Peyer's patch (tissue), 4 donors: ENCODE measurements at regions not wholly inside any gene's neighbourhood (a gene's known extent, or its start where the extent isn't known, plus 50 kb on each side); places are given as distances from the start of the nearest gene placed in this dataset.
"Not testable (repeated sequence)": the region's sequence is repeated elsewhere in the genome, so short reads cannot be mapped to it uniquely, and the experiment has no call there.

Experiments used
- DNase-seq, 3 donors: peaks; one replicate each; pipeline ENCODE4 v3.0.0-alpha.2; 2017 to 2019
- H3K27ac ChIP-seq, 4 donors: fragments of 200-600 bp; sonication (generic); one replicate each; pipeline ENCODE4 v1.5.1; 2016 to 2019
- H3K27me3 ChIP-seq, 2 donors: fragments of 200-600 bp; sonication (generic); one replicate each; pipeline ENCODE4 v1.5.1; 2019
- H3K36me3 ChIP-seq, 3 donors: fragments of 200-600 bp; sonication (generic); one replicate each; pipeline ENCODE4 v1.5.1; 2016 to 2019
- H3K4me1 ChIP-seq, 4 donors: fragments of 200-600 bp; sonication (generic); one replicate each; pipeline ENCODE4 v1.5.1; 2016 to 2019
- H3K4me3 ChIP-seq, 4 donors: fragments of 200-600 bp; sonication (generic); 1 replicate in 3 of 4; 2 replicates in 1 of 4; pipeline ENCODE4 v1.5.1; 2016 to 2019; ENCODE audit warnings: mild to moderate bottlenecking in 1 of 4
- H3K9me3 ChIP-seq, 4 donors: fragments of 200-600 bp; sonication (generic); one replicate each; pipeline ENCODE4 v1.5.1; 2016 to 2019; ENCODE audit warnings: mild to moderate bottlenecking in 1 of 4
- CTCF ChIP-seq, 6 experiments: fragments of 450-650 bp in 4 of 6; fragments of 200-600 bp in 2 of 6; sonication (generic) in 1 of 6; IDR thresholded peaks; one replicate each; pipeline ENCODE4 v1.5.1; 2017 to 2019; ENCODE audit warnings: antibody characterized with exemption in 6 of 6, mild to moderate bottlenecking in 3 of 6, moderate library complexity in 1 of 6
- POLR2A ChIP-seq, 2 donors: fragments of 450-650 bp; IDR thresholded peaks; one replicate each; pipeline ENCODE4 v1.5.1; 2017; ENCODE audit warnings: antibody characterized with exemption in 2 of 2, mild to moderate bottlenecking in 2 of 2, moderate library complexity in 2 of 2

- Histone ChIP-seq H3K4me1 (no peaks in the 10 kb centered on the region), H3K9me3 (no peaks in the 10 kb centered on the region), H3K36me3 (no peaks in the 10 kb centered on the region), H3K27me3 (no peaks in the 10 kb centered on the region), H3K4me3 (no peak overlapping the region), H3K27ac (no peak overlapping the region)
- DNase-seq: no peak
- no peak for TF ChIP-seq POLR2A (IDR thresholded peaks at IDR 0.05)
- no peak for TF ChIP-seq CTCF (IDR thresholded peaks at IDR 0.05)
Observed at GRCh38 chr4:14415146-14415545, 587.1 kb upstream of the CPEB2 start.

- Histone ChIP-seq H3K36me3 (no peaks in the 10 kb centered on the region), H3K4me1 (no peaks in the 10 kb centered on the region), H3K27ac (no peak overlapping the region), H3K27me3 (no peaks in the 10 kb centered on the region), H3K9me3 (no peaks in the 10 kb centered on the region), H3K4me3 (no peak overlapping the region)
- TF ChIP-seq CTCF (IDR thresholded peaks at IDR 0.05): no peak
- no peak for DNase-seq
Observed at GRCh38 chr4:14419516-14419915, 582.8 kb upstream of the CPEB2 start.

GRCh38 chr4:14426297-14426696 is 576.0 kb upstream of the CPEB2 start:
- DNase-seq: not testable (repeated sequence)

GRCh38 chr4:14428125-14428524 is 574.2 kb upstream of the CPEB2 start:
- H3K4me1 ChIP-seq: no peaks in the 10 kb centered on the region
- no peaks in the 10 kb centered on the region for H3K27me3 ChIP-seq
- no peak for TF ChIP-seq CTCF (IDR thresholded peaks at IDR 0.05)
- TF ChIP-seq POLR2A (IDR thresholded peaks at IDR 0.05): no peak
- no peak for DNase-seq
- no peaks in the 10 kb centered on the region for H3K9me3 ChIP-seq
- H3K36me3 ChIP-seq: no peaks in the 10 kb centered on the region
- no peak overlapping the region for H3K4me3 ChIP-seq
- no peak overlapping the region for H3K27ac ChIP-seq

More at GRCh38 chr4:14426297-14426696, 576.0 kb upstream of the CPEB2 start:
- H3K36me3 ChIP-seq, H3K4me3 ChIP-seq, H3K27ac ChIP-seq, H3K27me3 ChIP-seq, H3K9me3 ChIP-seq, H3K4me1 ChIP-seq: not testable (repeated sequence)

- TF ChIP-seq POLR2A (IDR thresholded peaks at IDR 0.05) (no peak), CTCF (IDR thresholded peaks at IDR 0.05) (no peak)
- Histone ChIP-seq H3K27me3 (no peaks in the 10 kb centered on the region), H3K9me3 (no peaks in the 10 kb centered on the region), H3K27ac (no peak overlapping the region), H3K36me3 (no peaks in the 10 kb centered on the region), H3K4me1 (no peaks in the 10 kb centered on the region), H3K4me3 (no peak overlapping the region)
- DNase-seq: no peak
Observed at GRCh38 chr4:14431155-14432134, 570.8 kb upstream of the CPEB2 start.

- Histone ChIP-seq H3K4me3 (no peak overlapping the region), H3K27me3 (no peaks in the 10 kb centered on the region), H3K36me3 (no peaks in the 10 kb centered on the region), H3K9me3 (no peaks in the 10 kb centered on the region), H3K4me1 (no peaks in the 10 kb centered on the region), H3K27ac (no peak overlapping the region)
- TF ChIP-seq POLR2A (IDR thresholded peaks at IDR 0.05) (no peak), CTCF (IDR thresholded peaks at IDR 0.05) (no peak)
- no peak for DNase-seq
Observed at GRCh38 chr4:14434483-14434882, 567.8 kb upstream of the CPEB2 start.
